ENCODE measurements at regions not wholly inside any gene's neighbourhood (a gene's known extent, or its start where the extent isn't known, plus 50 kb on each side); places are given as distances from the start of the nearest gene placed in this dataset.

GRCh38 chr7:68699090-68699711 is 899.1 kb upstream of the AUTS2 start:
- no peak for TF ChIP-seq ZFX (IDR thresholded peaks at IDR 0.05)
- TF ChIP-seq, protein P1, sequence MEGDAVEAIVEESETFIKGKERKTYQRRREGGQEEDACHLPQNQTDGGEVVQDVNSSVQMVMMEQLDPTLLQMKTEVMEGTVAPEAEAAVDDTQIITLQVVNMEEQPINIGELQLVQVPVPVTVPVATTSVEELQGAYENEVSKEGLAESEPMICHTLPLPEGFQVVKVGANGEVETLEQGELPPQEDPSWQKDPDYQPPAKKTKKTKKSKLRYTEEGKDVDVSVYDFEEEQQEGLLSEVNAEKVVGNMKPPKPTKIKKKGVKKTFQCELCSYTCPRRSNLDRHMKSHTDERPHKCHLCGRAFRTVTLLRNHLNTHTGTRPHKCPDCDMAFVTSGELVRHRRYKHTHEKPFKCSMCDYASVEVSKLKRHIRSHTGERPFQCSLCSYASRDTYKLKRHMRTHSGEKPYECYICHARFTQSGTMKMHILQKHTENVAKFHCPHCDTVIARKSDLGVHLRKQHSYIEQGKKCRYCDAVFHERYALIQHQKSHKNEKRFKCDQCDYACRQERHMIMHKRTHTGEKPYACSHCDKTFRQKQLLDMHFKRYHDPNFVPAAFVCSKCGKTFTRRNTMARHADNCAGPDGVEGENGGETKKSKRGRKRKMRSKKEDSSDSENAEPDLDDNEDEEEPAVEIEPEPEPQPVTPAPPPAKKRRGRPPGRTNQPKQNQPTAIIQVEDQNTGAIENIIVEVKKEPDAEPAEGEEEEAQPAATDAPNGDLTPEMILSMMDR (conservative IDR thresholded peaks at IDR 0.05): no peak

Measured in C4-2B (cell line).